ENCODE measurements at regions not wholly inside any gene's neighbourhood (a gene's known extent, or its start where the extent isn't known, plus 50 kb on each side); places are given as distances from the start of the nearest gene placed in this dataset.

- TF ChIP-seq CTCF (IDR thresholded peaks at IDR 0.05): no peak
- no peak for TF ChIP-seq POLR2A (IDR thresholded peaks at IDR 0.05)
Observed at GRCh38 chr3:33982269-33982798, 183.9 kb downstream of the PDCD6IP start.

Measured in Peyer's patch (tissue), 4 donors.